Adipocyte (in vitro differentiated cells): ENCODE measurements at regions not wholly inside any gene's neighbourhood (a gene's known extent, or its start where the extent isn't known, plus 50 kb on each side); places are given as distances from the start of the nearest gene placed in this dataset.
"Not testable (repeated sequence)": the region's sequence is repeated elsewhere in the genome, so short reads cannot be mapped to it uniquely, and the experiment has no call there.

Experiments
- DNase-seq: peaks from one replicate; pipeline ENCODE4 v3.0.0-alpha.2; 2015; ENCODE audit warnings: low read depth
- H3K27me3 ChIP-seq: replicated peaks from 2 replicates; pipeline ENCODE4 v1.7.0; 2013; ENCODE audit warnings: mild to moderate bottlenecking, low read length, moderate library complexity; ENCODE audit not compliant: control insufficient read depth, insufficient read depth
- H3K36me3 ChIP-seq: 2 replicates; pipeline ENCODE4 v1.7.0; 2013; ENCODE audit warnings: low read length, mild to moderate bottlenecking, moderate library complexity; ENCODE audit not compliant: control insufficient read depth, insufficient read depth, severe bottlenecking
- H3K4me1 ChIP-seq: 2 replicates; pipeline ENCODE4 v1.7.0; 2013; ENCODE audit warnings: mild to moderate bottlenecking, low read length, moderate library complexity; ENCODE audit not compliant: control insufficient read depth, insufficient read depth
- H3K4me3 ChIP-seq: 2 replicates; pipeline ENCODE4 v1.7.0; 2013; ENCODE audit warnings: mild to moderate bottlenecking, low read length, moderate library complexity
- H3K9ac ChIP-seq: 2 replicates; pipeline ENCODE4 v1.7.0; 2013; ENCODE audit warnings: mild to moderate bottlenecking, low read length, moderate library complexity
- H3K9me3 ChIP-seq: 2 replicates; pipeline ENCODE4 v1.7.0; 2013; ENCODE audit warnings: mild to moderate bottlenecking, low read length, moderate library complexity; ENCODE audit not compliant: control insufficient read depth

DNA sequence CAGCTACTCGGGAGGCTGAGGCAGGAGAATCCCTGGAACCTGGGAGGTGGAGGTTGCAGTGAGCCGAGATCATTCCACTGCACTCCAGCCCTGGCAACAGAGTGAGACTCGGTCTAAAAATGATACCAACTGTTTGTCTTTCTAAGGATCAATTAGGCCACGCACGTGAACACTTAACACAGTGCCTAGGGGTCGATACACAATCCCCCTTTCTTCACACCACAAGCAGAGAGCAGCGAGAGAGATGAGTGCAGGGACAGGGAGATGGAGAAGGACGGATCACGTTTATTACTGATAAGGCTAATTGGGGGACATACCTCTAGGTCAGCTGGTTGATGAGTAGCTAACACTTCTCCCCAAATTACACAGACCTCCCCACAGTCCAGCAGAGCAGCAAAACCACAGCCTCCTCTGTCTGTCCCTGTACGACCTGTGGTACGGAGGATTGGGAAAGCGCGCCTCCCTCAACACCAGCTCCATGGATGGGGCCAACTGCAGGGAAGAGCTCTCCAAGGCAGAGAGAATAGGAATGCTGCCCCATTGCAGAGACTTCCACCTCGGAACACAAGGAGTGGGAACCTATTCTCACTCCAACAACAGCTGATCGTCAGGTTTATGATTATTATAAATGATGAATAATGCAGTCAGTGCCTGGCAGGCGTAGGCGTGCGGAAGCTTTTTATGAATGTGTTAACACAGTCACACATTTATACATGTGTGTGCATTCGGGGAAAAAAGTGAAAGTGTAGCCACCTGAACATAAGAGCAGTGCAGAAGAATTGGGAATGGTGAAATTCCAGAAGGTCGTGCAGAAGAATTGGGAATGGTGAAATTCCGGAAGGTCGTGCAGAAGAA is 155.1 kb downstream of the C16orf95 start:
- DNase-seq = no peak
- Histone ChIP-seq H3K4me3 (no peak overlapping the region), H3K36me3 (no peaks in the 10 kb centered on the region), H3K9me3 (peaks cover under 1% of the 10 kb centered on the region), H3K27me3 (peaks cover 4% of the 10 kb centered on the region), H3K4me1 (peaks cover 18% of the 10 kb centered on the region), H3K9ac (no peak overlapping the region)

DNA sequence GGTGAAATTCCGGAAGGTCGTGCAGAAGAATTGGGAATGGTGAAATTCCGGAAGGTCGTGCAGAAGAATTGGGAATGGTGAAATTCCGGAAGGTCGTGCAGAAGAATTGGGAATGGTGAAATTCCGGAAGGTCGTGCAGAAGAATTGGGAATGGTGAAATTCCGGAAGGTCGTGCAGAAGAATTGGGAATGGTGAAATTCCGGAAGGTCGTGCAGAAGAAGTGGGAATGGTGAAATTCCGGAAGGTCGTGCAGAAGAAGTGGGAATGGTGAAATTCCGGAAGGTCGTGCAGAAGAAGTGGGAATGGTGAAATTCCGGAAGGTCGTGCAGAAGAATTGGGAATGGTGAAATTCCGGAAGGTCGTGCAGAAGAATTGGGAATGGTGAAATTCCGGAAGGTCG is 154.4 kb downstream of the C16orf95 start:
- H3K9me3 ChIP-seq, H3K4me3 ChIP-seq, H3K36me3 ChIP-seq, H3K27me3 ChIP-seq, DNase-seq, H3K9ac ChIP-seq: not testable (repeated sequence)
- peaks cover 18% of the 10 kb centered on the region for H3K4me1 ChIP-seq

DNA sequence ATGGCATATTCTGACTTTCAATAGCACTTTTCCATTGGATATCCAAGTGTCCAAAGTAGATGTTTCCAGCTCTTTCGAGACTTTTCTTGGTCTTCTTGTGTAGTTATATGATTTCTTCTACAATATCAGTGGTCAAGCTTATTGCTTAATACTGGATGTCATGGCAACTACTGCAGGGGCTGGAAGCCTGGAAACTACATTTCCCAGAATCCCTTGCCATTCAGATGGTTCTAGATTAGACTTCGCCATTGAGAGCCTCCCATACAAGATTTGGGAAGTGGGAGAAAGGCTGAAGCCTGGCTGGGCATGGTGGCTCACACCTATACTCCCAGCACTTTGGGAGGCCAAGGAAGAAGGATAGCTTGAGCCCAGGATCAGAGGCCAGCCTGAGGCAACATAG is 153.6 kb downstream of the C16orf95 start:
- Histone ChIP-seq H3K27me3 (peaks cover 4% of the 10 kb centered on the region), H3K9me3 (peaks cover 2% of the 10 kb centered on the region), H3K36me3 (no peaks in the 10 kb centered on the region), H3K9ac (no peak overlapping the region), H3K4me1 (peaks cover 18% of the 10 kb centered on the region), H3K4me3 (no peak overlapping the region)
- peak; percentile 29 for DNase-seq

GRCh38 chr16:87165151-87165550 is 152.0 kb downstream of the C16orf95 start:
- Histone ChIP-seq H3K27me3 (peaks cover 8% of the 10 kb centered on the region), H3K4me1 (peaks cover 18% of the 10 kb centered on the region), H3K36me3 (no peaks in the 10 kb centered on the region), H3K9ac (no peak overlapping the region), H3K9me3 (peaks cover 2% of the 10 kb centered on the region), H3K4me3 (no peak overlapping the region)
- DNase-seq = no peak

DNA sequence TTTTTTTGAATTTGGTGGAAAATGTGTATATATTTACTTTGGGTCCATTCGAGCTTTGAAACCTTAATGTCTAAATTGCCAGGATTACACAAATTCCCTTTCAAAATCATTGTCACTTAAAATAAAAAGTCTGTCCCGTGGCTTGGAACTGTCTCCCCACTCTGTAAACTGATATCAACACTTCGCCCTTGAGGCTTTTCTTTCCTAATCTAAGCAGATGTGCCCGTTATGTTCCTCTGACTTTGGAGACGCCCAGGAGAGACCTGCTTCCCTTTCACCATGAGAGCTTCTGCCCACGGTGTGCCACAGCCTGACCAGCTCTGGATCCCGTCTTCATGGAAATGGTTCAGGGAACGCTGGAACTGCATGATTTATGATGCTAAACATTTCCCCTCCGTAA is 151.3 kb downstream of the C16orf95 start:
- DNase-seq = no peak
- Histone ChIP-seq H3K4me1 (peaks cover 10% of the 10 kb centered on the region), H3K27me3 (peaks cover 11% of the 10 kb centered on the region), H3K4me3 (no peak overlapping the region), H3K36me3 (no peaks in the 10 kb centered on the region), H3K9me3 (peaks cover 2% of the 10 kb centered on the region), H3K9ac (no peak overlapping the region)

DNA sequence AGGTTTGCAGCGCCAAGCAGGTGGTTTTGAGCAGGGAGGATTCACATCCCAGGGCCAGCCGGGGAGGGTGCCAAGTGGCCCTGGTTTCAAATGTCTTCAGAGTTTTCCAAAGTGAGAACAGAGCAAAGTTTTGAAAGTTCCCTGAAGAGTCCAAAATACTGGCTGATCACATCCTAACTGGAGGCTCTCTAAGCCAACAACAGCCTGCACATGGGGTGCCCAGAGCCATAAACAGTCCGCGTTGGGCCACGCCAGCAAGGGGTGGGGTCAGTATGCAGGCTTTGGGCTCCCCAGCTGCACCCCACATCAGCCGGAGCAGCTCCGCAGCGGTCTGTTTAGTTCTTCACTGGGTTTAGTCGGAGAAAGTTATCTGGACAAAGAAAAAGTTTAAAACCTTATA is 150.9 kb downstream of the C16orf95 start:
- Histone ChIP-seq H3K27me3 (peaks cover 11% of the 10 kb centered on the region), H3K9ac (no peak overlapping the region), H3K4me3 (no peak overlapping the region), H3K4me1 (peaks cover 10% of the 10 kb centered on the region), H3K9me3 (peaks cover 2% of the 10 kb centered on the region), H3K36me3 (no peaks in the 10 kb centered on the region)
- DNase-seq = no peak

DNA sequence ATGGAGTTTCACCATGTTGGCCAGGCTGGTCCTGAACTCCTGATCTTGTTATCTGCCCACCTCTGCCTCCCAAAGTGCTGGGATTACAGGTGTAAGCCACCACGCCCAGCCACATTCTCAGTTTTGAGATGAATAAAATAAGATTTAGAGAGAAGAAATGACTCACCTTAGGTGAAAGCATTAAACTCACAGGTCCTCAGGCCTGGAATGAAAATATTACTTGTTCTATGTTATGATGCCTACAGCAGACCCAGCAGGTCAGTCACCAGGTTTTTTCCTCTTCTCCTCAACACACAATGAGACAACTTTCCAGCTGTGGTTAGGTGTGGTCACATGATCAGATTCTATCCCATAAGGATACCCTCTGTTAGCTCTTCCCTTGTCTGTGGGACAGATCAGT is 150.3 kb downstream of the C16orf95 start:
- Histone ChIP-seq H3K9me3 (peaks cover 2% of the 10 kb centered on the region), H3K36me3 (no peaks in the 10 kb centered on the region), H3K4me1 (peaks cover 10% of the 10 kb centered on the region), H3K9ac (no peak overlapping the region), H3K4me3 (no peak overlapping the region), H3K27me3 (peaks cover 11% of the 10 kb centered on the region)
- no peak for DNase-seq

DNA sequence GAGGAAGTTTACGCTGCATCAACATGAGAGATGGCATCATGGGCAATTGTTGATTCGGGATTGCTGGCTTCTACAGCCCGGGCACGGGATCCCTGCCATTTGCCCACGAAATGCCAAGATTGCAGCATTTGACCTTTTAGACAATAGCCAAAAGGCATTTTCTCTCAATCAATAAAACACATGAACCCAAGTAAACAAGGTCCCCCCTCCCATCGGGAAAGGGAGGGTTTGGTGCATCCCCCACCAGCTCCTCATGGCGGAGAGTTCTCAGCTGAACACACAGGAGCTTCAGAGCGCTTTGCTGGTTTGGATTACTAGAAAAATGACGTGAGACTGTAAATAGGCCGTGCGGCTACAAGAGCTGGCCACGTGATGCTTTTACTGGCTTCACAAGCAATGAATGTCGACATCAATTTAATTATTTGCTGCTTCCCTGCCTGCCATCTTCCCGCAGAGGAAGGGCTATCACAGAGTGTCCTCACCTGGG is 147.6 kb downstream of the C16orf95 start:
- H3K4me1 ChIP-seq = peaks cover 16% of the 10 kb centered on the region
- H3K36me3 ChIP-seq = no peaks in the 10 kb centered on the region
- H3K9ac ChIP-seq = no peak overlapping the region
- H3K9me3 ChIP-seq = peaks cover 2% of the 10 kb centered on the region
- no peak for DNase-seq
- H3K27me3 ChIP-seq = peaks cover 7% of the 10 kb centered on the region
- H3K4me3 ChIP-seq = no peak overlapping the region

GRCh38 chr16:87170310-87170709 is 146.9 kb downstream of the C16orf95 start:
- no peak overlapping the region for H3K9ac ChIP-seq
- DNase-seq = no peak
- no peak overlapping the region for H3K4me3 ChIP-seq
- H3K9me3 ChIP-seq = peaks cover 2% of the 10 kb centered on the region
- peaks cover 7% of the 10 kb centered on the region for H3K27me3 ChIP-seq
- H3K36me3 ChIP-seq = no peaks in the 10 kb centered on the region
- peaks cover 16% of the 10 kb centered on the region for H3K4me1 ChIP-seq

- DNase-seq = no peak
- Histone ChIP-seq H3K4me3 (no peak overlapping the region), H3K4me1 (peaks cover 6% of the 10 kb centered on the region), H3K36me3 (no peaks in the 10 kb centered on the region), H3K9me3 (peaks cover 2% of the 10 kb centered on the region), H3K9ac (no peak overlapping the region), H3K27me3 (peaks cover 11% of the 10 kb centered on the region)
Measured at GRCh38 chr16:87171723-87172122, 145.5 kb downstream of the C16orf95 start.

- H3K27me3 ChIP-seq = peaks cover 19% of the 10 kb centered on the region
- DNase-seq = no peak
Measured at GRCh38 chr16:87172632-87173031, 144.6 kb downstream of the C16orf95 start.

More at GRCh38 chr16:87172632-87173031, 144.6 kb downstream of the C16orf95 start:
- H3K4me1 ChIP-seq = peaks cover 6% of the 10 kb centered on the region
- H3K36me3 ChIP-seq = no peaks in the 10 kb centered on the region
- no peak overlapping the region for H3K4me3 ChIP-seq
- H3K9me3 ChIP-seq = no peaks in the 10 kb centered on the region
- H3K9ac ChIP-seq = no peak overlapping the region
